Stromal cell of bone marrow (primary cell): ENCODE measurements at regions not wholly inside any gene's neighbourhood (a gene's known extent, or its start where the extent isn't known, plus 50 kb on each side); places are given as distances from the start of the nearest gene placed in this dataset.

ENCODE experiments used
- DNase-seq: peaks from one replicate; pipeline ENCODE4 v3.0.0-alpha.2; 2012; ENCODE audit warnings: low read depth

GRCh38 chr3:40817017-40817416 lies 292.3 kb downstream of the ZNF621 start:
- DNase-seq, result no peak

DNA sequence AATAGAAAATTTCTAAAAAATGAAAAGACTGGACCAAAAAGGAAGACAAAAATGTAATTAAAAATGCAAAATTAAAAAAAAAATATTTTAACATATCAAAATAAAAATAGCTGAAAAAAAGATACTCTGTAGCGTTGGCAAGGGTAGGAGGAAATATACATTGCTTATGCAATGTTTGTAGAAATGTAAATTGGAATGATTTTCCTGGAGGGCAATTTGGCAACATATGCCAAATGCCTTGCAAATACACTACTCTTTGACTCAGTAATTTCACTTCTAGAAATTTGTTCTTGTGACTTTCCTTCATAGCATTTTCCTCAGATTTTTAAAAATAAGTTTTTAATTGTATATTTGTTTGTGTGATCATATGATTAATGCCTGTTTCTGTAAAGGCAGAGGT lies 296.6 kb downstream of the ZNF621 start:
- DNase-seq, result no peak

DNA sequence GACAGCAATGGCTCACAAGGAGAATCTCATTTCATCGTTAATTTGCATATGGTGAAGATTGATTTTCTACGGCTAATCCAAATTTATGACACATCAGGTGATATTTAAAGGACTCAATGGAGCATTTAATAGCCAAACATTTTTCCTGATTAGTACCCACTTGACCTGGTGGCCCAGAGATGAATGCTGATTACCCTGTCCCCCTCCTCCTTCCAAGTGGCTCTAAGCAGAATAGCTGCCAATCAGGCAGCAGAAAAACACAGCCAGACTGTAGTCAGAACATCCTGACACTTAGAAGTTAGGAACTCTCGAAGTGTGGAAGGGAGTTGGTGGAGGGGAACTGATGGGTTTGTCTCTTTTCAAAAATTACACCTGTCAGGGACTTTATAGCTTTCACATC lies 302.5 kb downstream of the ZNF621 start:
- DNase-seq, result no peak

DNA sequence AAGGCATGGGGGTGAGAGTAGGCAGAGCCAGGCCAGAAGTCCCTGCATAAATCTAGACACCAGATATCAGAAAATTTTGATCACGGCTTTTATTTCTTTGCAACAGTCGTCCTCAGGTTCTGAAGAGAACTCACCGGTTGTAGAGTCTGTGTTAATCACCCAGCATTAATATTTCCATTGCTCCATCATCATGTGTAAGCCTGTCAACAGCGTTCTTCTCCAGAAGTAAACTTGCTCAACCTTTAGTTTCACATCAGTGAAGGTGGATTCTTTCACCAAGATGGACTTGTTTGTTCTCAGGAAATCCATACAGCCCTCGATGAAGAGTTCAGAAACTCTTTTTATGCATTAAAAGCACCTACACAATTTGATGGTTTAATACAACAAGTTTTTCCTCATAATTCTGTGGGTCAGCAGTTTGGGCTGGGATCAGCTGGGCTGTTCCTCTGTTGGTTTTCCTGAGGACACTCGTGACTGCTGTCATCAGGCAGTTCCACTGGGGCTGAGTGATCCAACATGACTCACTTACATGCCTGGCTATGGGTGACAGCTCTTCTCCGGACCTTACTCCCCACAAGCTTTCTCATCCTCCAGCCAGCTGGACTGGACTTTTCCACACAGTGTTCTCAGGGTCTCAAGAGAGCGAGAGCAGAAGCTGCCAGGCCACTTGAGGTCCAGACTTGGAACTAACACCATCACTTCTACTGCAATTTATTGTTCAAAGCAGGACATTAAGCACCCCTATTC lies 303.4 kb downstream of the ZNF621 start:
- DNase-seq, result peak; percentile 57

GRCh38 chr3:40828741-40829415 lies 304.1 kb downstream of the ZNF621 start:
- DNase-seq, result no peak

GRCh38 chr3:40829876-40830275 lies 305.1 kb downstream of the ZNF621 start:
- DNase-seq, result no peak

DNA sequence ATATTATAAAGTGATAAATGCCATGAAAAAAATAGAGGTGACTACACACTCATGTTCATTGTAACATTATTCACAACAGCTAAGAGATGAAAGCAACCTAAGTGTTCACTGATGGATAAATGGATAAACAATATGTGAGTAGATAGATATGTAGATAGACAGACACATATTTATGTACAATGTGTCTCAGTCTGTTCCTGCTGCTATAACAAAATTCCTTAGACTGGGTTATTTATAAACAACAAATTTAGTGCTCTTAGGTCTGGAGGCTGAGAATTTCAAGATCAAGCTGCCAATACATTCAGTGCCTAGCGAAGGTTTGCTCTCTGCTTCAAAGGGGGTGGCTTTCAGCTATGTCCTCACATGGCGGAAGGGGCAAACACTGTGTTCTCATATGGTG lies 312.5 kb downstream of the ZNF621 start:
- DNase-seq, result no peak

GRCh38 chr3:40841131-40841530 lies 316.4 kb downstream of the ZNF621 start:
- DNase-seq, result no peak

DNA sequence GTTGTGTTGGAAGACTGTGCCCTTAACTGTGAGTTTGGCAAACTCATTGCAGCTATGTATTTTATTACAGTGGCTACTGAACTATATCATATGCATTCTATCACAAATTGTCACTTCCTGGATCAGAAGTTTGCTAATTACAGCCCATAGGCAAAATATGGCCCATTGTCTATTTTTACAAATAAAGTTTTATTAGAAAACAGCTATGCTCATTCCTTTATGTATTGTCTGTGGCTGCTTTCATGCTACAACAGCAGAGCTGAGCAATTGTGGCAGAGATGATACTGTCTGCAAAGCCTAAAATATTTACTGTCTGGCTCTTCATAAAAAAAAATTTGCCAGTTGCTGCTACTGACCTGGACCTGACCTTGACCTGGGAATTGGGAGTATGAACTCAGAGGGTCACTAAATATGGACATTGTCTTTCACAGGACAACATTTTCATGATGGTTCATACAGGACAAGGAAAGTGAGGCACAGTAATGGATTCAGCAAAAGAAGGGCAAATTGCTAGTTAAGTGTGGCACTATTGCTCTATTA lies 316.9 kb downstream of the ZNF621 start:
- no peak for DNase-seq

DNA sequence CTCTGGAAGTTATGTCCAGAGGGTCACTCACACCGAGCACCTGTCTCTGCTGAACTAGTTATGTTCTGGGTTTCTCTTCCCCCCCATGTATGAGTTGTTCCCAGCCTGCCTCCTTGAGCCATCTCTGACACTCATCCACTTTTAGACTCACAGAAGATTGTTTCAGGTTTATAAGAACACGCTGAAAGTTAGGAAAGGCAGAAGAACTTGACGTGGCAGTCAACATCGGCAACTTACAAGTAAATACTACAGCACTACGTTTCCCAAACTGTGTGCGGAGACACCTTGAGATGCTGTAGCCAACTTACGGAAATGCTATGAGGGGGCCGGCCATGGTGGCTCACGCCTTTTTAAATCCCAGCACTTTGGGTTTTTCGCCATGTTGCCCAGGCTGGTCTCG lies 318.0 kb downstream of the ZNF621 start:
- no peak for DNase-seq

- no peak for DNase-seq
Measured at GRCh38 chr3:40843208-40843624, 318.5 kb downstream of the ZNF621 start.

DNA sequence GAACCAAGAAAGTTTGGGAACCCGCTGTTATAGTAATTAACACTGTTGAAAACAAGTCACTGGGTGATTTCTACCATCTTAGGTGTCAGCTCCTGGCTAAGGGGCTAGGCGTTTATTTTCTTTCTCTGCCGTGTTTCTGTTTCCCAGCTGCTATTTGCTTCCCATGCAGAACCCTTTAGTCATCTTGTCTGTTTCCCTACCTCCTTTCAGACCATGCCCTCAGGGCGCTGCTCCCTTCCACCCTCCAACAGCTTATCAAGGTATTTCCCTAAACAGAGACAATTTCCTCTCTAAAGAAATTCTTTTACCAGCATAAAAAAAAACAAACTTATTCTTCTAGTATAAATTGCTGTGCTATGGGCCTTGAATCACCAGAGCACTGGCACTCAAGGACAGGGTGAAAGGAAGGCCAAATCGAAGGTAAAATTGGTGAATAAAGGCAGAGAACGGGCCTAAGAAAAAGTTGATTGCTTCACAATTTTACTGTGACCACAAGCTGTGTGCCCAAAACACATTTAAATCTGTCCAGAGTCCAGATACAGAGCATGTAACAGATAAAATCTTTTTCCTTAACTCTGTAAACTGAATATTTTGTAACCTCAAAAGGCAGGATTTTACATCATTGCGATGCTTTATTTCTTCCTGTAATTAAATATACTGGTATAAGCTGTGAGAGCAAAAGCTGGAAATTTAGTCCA lies 319.2 kb downstream of the ZNF621 start:
- no peak for DNase-seq

GRCh38 chr3:40844896-40845295 lies 320.1 kb downstream of the ZNF621 start:
- DNase-seq, result no peak

- DNase-seq, result no peak
Measured at GRCh38 chr3:40845447-40845846, 320.7 kb downstream of the ZNF621 start.

DNA sequence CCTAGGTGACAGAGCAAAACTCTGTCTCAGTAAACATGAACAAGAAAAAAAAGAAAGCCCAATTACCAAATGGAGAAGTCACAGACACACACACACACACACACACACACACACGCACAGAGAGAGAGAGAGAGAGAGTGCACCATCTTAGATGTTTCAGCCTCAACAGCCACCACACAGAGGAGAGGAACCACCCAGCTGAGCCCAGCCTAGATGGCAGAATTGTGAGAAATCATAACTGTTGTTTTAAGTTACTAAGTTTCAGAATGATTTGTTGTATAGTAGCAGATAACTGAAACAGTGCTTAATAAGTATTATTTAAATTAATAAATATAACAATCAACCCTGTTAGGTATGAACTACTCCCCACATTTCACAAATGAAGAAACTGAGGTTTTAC lies 321.2 kb downstream of the ZNF621 start:
- DNase-seq, result no peak

GRCh38 chr3:40846451-40846850 lies 321.7 kb downstream of the ZNF621 start:
- DNase-seq, result no peak

- no peak for DNase-seq
Measured at GRCh38 chr3:40847551-40847992, 322.8 kb downstream of the ZNF621 start.

GRCh38 chr3:40848421-40848820 lies 323.7 kb downstream of the ZNF621 start:
- no peak for DNase-seq

DNA sequence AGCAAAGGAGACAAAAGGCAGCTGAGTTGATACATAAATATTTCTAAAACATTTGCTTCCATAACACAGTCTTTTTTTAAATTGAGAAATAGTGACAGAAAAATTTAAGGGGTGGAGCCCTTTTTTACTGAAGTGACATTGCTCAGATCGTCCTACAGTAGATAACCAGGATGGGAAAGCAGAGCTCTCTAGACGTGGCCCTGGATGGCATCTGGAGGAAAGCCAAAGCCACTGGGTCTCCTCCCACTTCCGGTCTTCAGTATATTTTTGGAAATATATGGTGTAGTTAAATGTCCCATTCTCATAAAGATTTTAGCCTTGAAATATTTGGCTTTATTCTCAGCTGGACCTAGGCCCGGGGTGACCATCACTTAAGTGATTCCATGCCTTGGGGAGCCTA lies 326.1 kb downstream of the ZNF621 start:
- no peak for DNase-seq

DNA sequence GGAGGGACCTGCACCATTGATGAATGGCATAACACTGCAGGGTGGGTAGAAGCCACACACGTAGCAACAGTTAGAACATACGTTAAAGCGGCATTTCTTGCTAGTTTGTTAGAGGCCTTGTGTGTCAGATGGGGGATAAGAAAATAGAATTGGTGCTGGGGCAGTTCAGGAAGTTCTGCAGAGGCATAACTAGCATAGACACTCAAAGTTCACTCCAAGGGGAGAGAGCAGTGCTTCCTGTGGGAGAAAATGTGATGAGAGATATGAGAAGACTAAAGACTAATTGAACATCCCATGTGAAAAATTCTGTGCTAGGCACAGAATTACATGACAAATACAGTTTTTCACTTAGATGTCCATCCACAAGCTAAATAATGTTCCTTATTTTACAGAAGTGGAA lies 327.1 kb downstream of the ZNF621 start:
- DNase-seq, result no peak

GRCh38 chr3:40852712-40853111 lies 328.0 kb downstream of the ZNF621 start:
- DNase-seq, result no peak

DNA sequence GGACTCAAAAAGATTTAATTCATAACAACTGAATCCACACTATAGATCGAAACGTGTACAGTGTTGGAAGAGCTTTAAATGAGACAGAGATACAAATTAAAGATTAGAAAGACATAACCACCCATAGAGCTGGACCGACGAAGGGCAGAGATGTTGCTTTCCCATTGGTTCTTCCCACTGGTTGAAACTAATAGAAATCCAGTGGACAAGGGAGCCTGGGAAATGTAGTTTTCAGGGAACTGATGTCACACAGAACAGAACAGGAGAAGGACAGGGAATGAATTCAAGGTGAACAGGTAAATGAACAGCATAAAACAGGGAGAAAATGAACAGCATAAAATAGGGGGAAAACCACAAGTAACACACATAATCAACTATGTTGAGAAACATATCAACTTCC lies 328.7 kb downstream of the ZNF621 start:
- DNase-seq, result no peak

DNA sequence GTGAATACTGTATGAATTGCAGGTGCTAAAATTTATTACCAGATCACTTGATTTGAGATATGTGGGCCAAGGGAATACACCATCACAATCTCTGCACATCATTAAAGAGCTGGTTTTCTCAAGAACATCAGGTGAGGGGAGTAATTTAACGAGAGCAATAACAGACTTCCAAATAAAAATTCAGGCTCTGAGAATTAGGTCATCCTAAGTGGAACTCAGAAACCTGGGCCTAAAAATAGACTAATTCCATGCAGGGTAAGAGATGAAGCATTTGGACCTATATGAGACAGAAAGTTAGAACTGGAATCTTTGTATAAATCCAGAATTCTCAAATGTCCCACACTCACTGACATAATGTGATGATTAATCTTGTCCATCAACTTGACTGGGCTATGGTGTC lies 331.1 kb downstream of the ZNF621 start:
- DNase-seq, result no peak
